ENCODE measurements at regions not wholly inside any gene's neighbourhood (a gene's known extent, or its start where the extent isn't known, plus 50 kb on each side); places are given as distances from the start of the nearest gene placed in this dataset.
A peak's percentile ranks its signal among the peaks of the same experiment; 100 is the strongest.

DNA sequence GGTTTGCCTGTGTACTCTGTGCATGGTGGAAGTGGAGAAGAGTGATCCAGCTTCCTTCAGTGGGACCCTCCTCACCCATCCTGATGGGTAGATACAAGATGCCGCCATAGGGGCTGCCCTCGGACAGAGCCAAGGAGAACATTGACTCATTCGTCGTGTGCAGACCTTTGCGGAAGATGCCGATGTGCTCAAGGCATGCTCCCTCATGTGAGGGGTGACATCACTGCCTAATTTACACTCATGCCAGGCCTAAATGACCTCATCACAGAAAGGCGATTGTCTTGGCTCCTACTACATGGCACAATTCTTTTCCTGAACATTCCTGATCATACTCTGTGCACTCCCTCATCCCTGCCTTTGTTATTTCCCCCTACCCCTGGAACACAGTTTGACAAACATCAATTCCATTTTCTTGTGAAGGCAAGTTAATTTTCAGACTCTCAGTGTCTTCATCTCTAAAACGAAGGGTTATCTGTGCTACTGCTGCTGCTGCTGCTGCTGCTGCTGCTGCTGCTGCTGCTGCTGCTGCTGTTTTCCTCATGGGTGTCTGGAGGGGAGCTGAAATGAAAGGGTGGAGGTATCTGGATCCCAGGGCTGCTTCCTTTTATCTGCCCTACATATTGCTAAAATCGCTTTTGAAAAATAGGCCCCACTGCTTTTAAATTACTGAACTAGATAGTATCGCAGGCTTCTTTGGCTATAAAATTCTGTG is 146.5 kb upstream of the ARGLU1 start:
- DNase-seq (ENCODE audit: low read depth) = no peak

DNA sequence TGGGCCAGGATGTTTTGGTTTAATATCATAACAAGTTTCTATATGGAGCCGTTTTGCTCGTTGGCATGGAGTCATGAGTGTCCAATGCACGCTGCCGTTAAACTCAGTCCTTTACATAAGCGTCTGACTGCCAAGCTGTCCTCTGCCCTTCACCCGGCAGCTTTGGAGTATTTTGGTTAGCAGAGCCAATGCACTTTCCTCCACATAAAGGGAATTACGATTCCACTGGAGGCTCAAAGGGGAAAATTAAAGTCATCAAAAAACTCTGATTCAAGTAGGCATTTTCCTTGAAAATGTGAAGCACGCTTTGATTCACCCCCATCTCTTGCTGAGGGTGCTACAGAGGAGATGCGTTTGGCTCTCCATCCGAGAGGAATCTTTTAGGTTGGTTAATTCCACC is 144.4 kb upstream of the ARGLU1 start:
- DNase-seq (ENCODE audit: low read depth) = no peak

DNA sequence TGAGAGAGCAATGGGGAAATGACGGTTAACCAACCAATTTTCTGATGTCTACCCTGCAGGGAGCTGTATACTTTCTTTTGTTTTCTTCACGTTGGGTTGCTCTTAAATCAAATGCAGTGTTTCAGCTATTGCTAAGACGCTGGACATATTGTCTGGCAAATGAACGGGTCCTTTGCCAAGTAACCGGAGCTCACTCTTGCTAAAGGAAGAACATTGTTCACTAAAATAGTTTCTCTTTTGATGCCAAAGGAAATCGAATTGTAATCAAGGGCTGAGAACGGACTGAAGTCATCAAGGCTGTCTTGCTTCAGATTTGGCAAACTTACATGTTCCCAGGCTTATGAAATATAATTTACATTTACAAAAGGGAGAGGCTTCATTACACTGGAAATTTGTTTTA is 142.3 kb upstream of the ARGLU1 start:
- DNase-seq (ENCODE audit: low read depth) = no peak

DNA sequence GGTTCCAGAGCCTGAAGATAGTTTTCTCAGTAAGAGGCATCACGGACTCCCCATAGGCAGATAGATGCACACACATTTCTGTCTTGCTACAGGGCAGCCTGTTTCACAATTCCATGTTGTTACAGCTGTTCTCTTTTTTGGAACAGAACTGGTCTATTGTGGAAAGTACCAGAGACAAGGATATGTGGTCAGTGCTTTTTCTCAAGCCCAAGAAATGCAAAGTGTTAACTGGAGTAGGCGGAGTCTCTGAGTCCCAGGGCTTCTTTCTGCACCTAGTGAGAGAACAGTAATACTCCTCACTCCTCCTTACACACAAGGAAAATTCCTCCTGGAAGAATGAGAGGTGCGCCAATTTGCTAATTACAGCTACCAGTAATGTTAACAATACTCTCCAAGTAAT is 141.6 kb upstream of the ARGLU1 start:
- DNase-seq (ENCODE audit: low read depth) = no peak

DNA sequence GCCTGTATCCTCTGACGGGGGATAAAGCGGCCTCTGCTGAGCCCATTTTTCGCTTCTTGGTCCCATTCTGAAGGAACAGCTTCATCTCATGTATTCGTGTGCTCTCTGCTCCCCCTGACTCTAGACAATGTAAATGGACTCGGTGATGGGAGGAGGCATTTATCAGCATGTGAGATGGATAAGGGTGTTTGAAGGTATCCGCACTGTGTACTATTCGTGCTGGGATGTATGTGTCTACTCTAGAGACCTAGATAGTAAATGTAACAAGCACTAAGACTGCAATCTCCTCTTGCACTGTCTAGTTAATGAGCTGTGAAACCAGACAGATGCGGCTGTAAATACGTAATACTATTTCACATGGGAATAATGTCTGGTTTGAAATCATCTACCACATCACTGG is 134.6 kb upstream of the ARGLU1 start:
- no peak for DNase-seq (ENCODE audit: low read depth)

DNA sequence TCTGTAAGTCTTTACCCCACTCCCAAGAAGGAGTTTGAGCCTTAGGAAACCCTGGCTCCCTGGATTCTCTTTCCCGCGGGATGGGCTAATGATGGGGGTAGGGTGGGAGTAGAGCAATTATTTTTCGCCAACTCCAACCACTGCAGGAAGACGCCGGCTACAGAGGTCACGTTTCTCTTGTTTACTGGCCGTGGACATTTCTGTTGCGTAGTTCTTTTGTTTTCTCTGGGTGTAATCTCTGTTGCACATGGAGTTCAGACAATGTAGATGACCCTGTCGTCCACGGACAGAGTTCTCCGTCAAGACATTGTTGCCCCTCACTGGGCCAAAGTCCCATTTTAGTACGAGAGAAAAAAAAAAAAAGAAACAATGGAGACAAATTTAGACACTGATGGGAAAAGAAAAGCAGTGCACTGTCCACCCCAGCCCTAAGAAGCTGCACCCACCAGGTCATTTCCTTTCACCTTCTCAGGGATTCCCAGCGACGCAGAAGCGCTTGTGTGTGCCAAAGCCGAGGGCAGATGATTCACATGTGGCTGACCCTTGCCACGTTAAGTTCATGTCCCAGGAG is 133.9 kb upstream of the ARGLU1 start:
- no peak for DNase-seq (ENCODE audit: low read depth)

DNA sequence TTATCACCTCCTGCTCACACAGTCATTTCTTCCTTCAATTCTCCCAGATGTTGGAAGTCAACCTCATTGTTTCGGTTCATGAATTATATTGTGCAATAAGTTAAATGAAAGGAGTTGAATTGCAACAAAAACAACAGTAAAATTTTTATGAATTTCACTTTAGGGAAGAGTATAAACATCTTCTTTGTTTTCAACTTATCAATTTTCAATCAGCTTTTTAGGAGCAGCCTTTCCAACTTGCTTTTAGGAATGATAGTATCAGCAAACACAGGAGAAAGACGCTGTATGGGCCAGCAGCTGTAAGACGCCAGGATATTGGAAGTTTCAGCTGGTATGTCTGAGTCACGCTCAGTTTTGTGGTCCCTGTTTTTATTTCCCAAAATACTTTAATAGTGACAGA is 132.5 kb upstream of the ARGLU1 start:
- no peak for DNase-seq (ENCODE audit: low read depth)

DNA sequence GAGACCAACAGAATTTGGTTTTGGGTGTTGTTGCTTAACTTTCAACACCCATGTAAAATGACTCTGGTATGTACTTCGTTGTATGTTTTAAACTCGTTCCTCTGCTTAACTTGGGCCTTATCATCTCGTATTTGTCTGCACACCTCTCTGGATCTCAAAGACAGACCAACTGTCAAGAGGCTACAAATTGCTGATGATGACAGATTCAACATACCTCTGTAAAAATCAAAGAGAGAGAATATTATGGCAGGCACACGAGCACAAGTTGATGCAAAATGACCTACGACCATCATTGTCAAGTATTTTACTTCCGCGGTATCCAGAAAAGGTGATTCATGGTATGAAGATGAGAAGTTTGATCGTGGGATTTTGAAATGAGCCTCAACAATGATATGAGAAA is 132.1 kb upstream of the ARGLU1 start:
- no peak for DNase-seq (ENCODE audit: low read depth)

DNA sequence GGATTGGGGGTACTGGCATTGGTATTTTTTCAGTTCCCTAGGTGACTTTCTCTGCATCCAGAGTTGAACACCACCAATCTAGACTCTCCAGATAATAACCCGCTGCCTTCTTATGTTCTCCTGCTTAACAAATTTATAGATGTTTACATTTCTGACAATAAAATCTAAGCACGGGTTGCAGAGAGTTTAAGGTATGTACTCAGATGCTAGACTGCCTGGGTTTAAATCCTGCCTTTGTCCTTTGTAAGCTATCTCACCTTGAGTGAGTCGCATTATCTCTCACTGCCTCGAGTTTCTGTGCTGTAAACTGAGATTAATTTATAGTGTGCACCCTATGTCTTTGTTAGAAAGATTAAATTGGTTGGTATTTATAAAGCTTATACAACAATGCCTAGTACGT is 131.4 kb upstream of the ARGLU1 start:
- DNase-seq (ENCODE audit: low read depth) = no peak

DNA sequence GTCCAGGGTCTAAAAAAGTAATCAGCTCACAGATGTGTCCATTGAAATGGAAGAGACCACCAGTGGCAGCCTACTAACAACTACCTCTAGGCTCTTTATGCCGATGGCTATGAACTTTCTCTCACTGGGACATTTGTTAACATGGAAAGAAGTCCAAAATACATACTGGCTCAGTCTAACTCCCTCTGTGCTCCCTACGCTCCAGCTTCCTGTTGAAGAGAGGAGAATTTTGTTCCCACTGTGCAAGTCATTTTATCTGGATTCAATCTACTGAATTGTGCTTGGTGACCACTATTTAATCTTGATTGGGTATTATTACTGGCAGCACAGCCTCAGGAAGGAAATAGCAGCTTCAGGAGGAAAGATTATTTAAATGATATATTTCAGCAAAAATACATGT is 128.8 kb upstream of the ARGLU1 start:
- no peak for DNase-seq (ENCODE audit: low read depth)

DNA sequence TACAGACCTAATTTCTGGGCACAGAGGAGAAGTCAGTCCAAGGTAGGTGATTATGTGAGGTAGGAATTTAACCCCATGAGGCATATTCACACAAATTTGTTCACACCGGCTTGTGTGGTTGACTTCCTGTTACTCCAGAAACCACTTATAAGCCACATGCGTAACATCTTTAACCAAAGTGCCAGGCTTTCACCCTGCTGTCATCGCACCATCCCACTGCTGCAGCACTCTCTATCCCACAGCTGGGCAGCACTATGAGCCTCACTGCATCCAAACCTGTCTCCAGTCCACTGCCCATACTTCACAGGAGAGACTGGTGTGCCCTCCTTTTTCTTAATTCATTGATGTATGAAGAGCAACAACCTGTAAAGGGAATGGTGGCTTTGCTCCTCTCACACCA is 128.2 kb upstream of the ARGLU1 start:
- DNase-seq (ENCODE audit: low read depth) = no peak

DNA sequence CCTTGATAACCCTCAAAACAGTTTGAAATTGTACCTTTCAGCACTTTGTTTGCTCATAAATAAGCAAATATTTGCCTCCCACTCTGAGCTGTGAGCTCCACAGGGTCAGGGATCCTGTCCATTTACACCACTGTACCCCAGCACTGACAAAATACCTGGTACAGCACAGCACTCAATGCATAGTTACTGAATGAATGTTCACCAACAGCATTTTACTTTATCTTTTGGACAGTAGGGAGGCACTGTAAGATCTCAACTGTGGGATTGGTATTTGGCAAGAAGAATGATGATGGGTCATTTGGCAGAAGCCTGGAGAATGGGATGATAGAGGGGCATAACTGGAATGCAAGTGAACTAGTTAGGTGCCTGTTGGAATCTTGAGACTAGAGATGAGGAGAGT is 127.2 kb upstream of the ARGLU1 start:
- peak; percentile 68 for DNase-seq (ENCODE audit: low read depth)

DNA sequence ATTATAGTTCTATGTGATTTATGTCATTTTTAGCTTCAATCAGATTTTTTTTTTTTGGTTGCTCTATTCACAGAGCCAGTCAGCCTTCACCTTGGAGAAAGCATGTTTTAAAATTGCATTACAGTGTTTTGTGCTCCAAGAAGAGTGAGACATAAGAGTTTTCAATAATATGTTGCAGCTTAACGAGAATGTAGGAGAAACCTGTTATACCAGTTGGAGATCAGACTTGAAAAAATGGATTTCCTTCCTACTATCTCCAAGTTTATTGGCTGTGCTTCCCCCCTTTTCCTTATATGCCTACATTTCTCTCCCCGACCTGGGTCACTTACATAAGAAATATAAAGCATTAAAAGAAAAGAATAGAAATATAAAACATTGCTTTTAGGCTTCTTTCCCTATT is 123.9 kb upstream of the ARGLU1 start:
- no peak for DNase-seq (ENCODE audit: low read depth)

DNA sequence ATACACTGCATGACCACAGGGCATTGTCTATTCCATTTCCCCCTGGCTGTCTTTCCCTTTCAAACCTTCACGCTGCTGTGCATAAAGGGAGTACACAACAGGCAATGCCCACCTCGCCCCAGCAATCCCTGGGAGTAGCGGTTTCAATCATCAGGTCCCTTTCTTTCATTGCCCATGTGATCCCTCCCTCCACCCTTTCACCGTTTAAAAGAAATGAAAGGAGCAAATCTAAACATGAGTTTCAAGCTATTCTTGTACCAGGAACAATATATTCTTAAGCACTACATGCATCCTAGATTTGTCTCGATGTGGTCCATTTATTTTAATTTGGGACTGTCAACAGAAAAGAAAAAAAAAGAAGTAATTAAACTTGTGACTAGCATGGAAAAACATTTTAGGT is 123.4 kb upstream of the ARGLU1 start:
- no peak for DNase-seq (ENCODE audit: low read depth)

DNA sequence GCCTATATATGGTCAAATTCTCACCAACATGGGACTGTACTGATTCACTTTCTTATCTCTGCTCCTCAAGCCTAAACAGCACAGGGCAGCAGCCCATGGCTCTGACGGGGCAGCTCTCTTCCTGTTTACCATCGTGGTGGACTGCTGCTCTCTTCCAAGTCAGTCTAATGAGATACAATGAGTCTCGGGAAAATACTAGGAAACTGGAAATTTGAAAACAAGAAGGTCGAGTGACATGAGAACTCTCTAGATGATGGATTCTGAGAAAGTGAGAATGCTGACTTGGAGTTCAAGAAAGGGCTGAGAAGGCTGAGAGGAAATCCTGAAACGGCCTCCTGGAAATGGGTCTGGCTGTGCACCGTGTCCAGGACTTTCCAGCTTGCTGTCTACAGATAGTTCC is 122.8 kb upstream of the ARGLU1 start:
- peak; percentile 21 for DNase-seq (ENCODE audit: low read depth)

DNA sequence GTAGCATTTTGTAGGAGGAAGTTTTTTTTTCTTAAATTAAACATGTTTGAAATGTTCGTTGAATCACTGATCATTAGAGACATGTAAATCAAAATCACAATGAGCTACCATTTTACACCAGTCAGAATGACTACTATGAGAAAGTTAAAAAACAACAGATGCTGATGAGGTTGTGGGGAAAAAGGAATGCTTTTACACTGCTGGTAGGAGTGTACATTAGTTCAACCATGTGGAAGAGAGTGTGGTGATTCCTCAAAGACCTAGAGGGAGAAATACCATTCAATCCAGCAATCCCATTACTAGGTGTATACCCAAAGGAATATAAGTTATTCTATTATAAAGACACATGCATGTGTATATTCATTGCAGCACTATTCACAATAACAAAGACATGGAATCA is 122.0 kb upstream of the ARGLU1 start:
- no peak for DNase-seq (ENCODE audit: low read depth)

DNA sequence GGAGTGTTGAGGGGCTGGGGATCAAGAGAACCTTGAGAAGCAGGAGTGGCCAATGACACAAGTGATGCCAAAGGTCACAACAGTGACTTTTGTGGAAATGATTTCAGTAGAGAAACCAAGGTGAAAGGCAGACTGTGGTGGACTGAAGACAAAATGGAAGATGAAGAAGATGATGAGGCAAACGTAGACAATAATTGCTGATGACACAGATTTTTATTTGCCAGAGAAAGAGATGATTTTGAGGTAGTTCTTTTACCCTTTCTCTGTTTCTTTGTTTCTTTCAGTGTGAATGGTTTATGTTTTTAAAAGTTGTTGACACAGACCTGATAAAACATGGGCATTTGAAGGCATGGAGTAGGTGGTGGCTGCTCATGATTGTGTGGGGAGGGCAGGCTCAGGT is 121.0 kb upstream of the ARGLU1 start:
- no peak for DNase-seq (ENCODE audit: low read depth)

DNA sequence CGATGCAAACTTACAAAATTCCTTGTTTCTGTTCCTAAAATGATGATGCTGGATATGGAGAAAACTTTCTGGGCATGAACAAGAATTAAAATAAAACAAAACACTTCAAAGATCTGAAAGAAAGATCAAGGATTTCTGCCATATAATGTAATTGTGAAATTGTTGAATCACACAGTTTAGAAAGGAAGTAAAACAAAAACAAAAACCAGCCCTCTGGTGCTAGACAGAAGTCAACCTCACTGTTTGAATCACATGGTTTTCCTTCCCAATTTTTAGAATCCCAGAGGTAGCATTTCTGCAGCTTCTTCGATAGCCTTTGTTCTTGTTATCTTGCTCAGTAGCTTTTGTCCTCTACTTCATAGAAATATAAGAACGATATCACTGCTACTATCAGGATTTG is 118.2 kb upstream of the ARGLU1 start:
- no peak for DNase-seq (ENCODE audit: low read depth)

DNA sequence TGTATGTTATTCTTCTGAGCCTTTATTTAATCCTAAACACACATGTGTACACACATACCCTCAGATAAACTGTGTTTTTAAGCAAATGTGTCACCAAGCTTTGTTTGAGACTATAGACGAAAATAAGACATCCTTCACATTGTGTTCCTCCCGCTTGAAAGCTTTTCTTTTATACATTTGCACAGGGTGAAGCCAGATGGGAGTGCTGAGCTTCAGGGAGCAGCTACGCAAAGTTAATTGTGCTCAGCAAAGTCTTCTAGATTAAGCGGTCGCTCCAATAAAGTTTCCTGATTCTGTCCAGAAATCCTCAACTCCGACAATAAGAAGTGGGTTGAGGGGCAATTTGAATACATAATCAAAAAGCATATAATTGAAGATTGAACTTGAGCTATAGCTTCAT is 117.2 kb upstream of the ARGLU1 start:
- no peak for DNase-seq (ENCODE audit: low read depth)

DNA sequence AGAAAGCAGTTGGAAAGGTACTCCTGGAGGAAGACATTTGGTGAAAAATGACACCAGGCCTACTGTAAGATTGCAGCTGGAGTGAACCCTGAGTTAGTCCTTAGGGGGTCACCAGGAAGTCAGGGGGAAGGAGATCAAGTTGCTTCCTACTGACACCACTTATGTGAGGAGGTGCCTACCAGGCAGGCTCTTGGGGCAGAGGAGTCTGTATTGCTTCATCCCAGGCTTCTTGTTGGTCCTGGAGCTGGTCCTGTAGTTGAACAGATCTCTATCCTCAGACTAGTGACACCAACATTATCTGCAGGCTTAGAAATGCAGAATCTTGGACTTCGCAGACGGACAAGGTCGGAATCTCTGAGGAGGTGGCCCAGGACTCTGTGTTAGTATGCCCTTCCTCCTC is 116.0 kb upstream of the ARGLU1 start:
- no peak for DNase-seq (ENCODE audit: low read depth)

DNA sequence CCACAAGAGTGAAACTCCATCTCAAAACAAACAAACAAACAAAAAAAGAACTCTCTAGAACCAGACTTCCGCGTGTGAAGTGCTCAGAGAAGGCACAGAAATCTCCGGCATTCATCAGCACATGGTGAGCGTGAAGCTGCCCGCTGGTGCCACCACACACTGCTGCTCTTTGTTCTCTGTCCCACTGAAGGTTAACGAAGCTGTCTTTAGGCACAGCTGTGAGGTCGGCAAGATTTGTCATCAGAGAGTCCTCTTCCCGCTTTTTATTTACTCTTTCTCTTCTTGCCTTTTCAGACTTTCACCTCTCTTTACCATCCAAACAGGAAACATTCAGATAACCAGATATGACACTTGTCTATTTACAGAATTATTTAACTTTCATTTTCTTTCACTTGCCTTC is 115.2 kb upstream of the ARGLU1 start:
- DNase-seq (ENCODE audit: low read depth) = no peak

DNA sequence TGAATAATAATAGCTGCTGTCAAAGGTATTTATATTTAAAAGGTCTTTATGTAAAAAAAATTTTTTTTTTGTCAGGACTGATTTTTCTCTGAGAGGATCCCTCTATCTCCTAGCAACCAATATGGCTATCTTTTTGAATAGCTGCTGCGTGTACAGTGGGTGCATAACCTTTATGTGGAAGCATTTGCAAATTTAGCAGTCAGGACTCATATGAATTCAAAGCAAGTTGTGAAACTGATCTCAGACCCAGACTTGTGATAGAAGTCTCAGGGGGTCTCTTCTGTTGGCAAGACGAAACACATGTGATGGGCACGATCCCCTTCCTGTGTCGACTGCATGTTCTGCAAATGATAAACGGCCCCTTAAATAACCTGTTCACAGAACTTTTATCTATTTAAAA is 114.1 kb upstream of the ARGLU1 start:
- DNase-seq (ENCODE audit: low read depth) = no peak

DNA sequence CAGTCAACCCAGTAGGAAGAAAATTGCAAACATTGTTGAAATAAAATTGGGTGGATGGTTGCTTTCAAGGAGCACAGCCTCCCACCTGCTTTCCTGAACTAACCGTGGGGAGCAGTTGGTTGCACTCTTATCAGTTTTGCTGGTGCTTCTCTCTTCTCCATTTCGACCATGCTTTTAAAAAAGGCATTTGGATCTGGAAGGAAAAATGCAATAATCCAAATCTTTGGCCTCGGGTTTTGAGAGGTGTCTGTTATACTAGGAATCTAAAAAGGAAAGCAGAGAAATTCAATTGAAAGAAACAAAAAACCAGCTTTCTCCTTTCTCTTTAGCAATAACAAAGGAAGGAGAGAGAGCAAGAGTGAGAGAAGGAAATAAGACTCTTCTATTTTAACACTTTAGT is 113.6 kb upstream of the ARGLU1 start:
- no peak for DNase-seq (ENCODE audit: low read depth)

DNA sequence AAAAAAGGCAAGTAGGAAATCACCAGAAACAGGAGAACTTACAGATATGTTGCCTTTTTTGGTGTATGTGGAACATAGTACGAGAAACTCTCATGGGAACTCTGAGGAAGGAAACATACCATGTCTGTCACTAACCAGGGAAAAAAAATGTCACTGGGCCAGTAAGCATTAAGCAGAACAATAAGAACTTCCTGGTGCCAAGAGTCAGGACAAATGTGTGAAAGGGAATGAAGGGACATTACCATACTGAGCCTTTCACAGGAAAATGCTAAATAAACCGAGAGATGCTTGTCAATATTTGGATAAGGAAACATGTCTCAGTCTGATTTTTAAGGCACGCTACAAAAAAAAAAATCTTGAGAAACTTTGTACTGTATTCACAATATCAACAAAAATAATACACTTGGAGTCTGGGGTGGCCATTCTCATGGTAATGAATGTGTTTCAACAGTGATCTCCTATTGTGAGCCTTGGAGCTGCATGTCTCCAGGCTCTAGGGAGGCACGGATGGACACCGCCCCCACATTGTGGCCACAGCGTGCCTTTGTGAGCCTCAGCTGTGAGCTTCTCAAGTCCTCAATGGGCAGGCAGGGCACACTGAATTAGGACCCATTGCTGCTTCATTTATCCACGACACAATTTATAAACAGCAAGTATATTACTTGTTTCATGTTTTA is 113.0 kb upstream of the ARGLU1 start:
- no peak for DNase-seq (ENCODE audit: low read depth)
